Transverse colon (tissue), 3 donors: ENCODE measurements at regions not wholly inside any gene's neighbourhood (a gene's known extent, or its start where the extent isn't known, plus 50 kb on each side); places are given as distances from the start of the nearest gene placed in this dataset.

Experiments
- CTCF ChIP-seq, 5 experiments: fragments of 200-600 bp in 3 of 5; fragments of 450-650 bp in 2 of 5; sonication (generic) in 3 of 5; IDR thresholded peaks; 1 replicate in 2 of 5; 2 replicates in 3 of 5; pipeline ENCODE4 v1.5.1; 2016 to 2017; ENCODE audit warnings: antibody characterized with exemption in 5 of 5, inconsistent platforms in 3 of 5, mild to moderate bottlenecking in 2 of 5, moderate library complexity in 1 of 5
- POLR2A ChIP-seq: fragments of 450-650 bp; IDR thresholded peaks from one replicate; pipeline ENCODE4 v1.6.1; 2016; ENCODE audit warnings: antibody characterized with exemption, mild to moderate bottlenecking, moderate library complexity

GRCh38 chr2:142596334-142597088, 281.0 kb upstream of the KYNU start:
- TF ChIP-seq POLR2A (no peak), CTCF (IDR thresholded peaks at IDR 0.05) (no peak)
